ENCODE measurements at regions not wholly inside any gene's neighbourhood (a gene's known extent, or its start where the extent isn't known, plus 50 kb on each side); places are given as distances from the start of the nearest gene placed in this dataset.

- intact Hi-C loops (cut with micrococcal nuclease; ENCODE audit: unreplicated experiment): no loop called here
- TF ChIP-seq CTCF (conservative IDR thresholded peaks at IDR 0.05; ENCODE audit: low read depth, low read length) (no peak), EZH2 (IDR thresholded peaks at IDR 0.05; ENCODE audit: borderline replicate concordance, low read depth, low read length, poor library complexity, severe bottlenecking) (no peak)
- no TSS peak for BruUV-seq (replicated peaks)
- POLR2A ChIA-PET (ENCODE audit: low non-redundant PET): no interaction called here
- no peak overlapping the region for H3K27ac ChIP-seq (ENCODE audit: low read depth, low read length, poor library complexity, severe bottlenecking)
- CTCF ChIA-PET: no interaction called here
- no peaks in the 10 kb centered on the region for H3K4me1 ChIP-seq (ENCODE audit: insufficient read depth, low read length, poor library complexity, severe bottlenecking)
- no peak overlapping the region for H3K4me3 ChIP-seq (ENCODE audit: low read depth, low read length, poor library complexity, severe bottlenecking)
- no peaks in the 10 kb centered on the region for H3K27me3 ChIP-seq (replicated peaks; ENCODE audit: insufficient read depth, low read depth, low read length, poor library complexity)
- no peak for DNase-seq (ENCODE audit: low spot score)
- H3K36me3 ChIP-seq (ENCODE audit: insufficient read depth, low read length, poor library complexity, severe bottlenecking): no peaks in the 10 kb centered on the region
- no peaks in the 10 kb centered on the region for H3K9me3 ChIP-seq (ENCODE audit: low read depth, low read length, poor library complexity, severe bottlenecking)
These were observed 189.7 kb downstream of the TMEM26 start for GRCh38 chr10:61263518-61263917.

- TF ChIP-seq CTCF (conservative IDR thresholded peaks at IDR 0.05; ENCODE audit: low read depth, low read length) (no peak), EZH2 (IDR thresholded peaks at IDR 0.05; ENCODE audit: borderline replicate concordance, low read depth, low read length, poor library complexity, severe bottlenecking) (no peak)
- CTCF ChIA-PET: no interaction called here
- no peaks in the 10 kb centered on the region for H3K9me3 ChIP-seq (ENCODE audit: low read depth, low read length, poor library complexity, severe bottlenecking)
- intact Hi-C loops (cut with micrococcal nuclease; ENCODE audit: unreplicated experiment): no loop called here
- DNase-seq (ENCODE audit: low spot score): peak; percentile 15
- no TSS peak for BruUV-seq (replicated peaks)
- no peaks in the 10 kb centered on the region for H3K4me1 ChIP-seq (ENCODE audit: insufficient read depth, low read length, poor library complexity, severe bottlenecking)
- H3K27ac ChIP-seq (ENCODE audit: low read depth, low read length, poor library complexity, severe bottlenecking): no peak overlapping the region
- no peaks in the 10 kb centered on the region for H3K36me3 ChIP-seq (ENCODE audit: insufficient read depth, low read length, poor library complexity, severe bottlenecking)
- POLR2A ChIA-PET (ENCODE audit: low non-redundant PET): no interaction called here
- no peaks in the 10 kb centered on the region for H3K27me3 ChIP-seq (replicated peaks; ENCODE audit: insufficient read depth, low read depth, low read length, poor library complexity)
- no peak overlapping the region for H3K4me3 ChIP-seq (ENCODE audit: low read depth, low read length, poor library complexity, severe bottlenecking)
These were observed 190.5 kb downstream of the TMEM26 start for GRCh38 chr10:61262486-61263261.

- Histone ChIP-seq H3K36me3 (ENCODE audit: insufficient read depth, low read length, poor library complexity, severe bottlenecking) (no peaks in the 10 kb centered on the region), H3K9me3 (ENCODE audit: low read depth, low read length, poor library complexity, severe bottlenecking) (peaks cover 8% of the 10 kb centered on the region), H3K4me3 (ENCODE audit: low read depth, low read length, poor library complexity, severe bottlenecking) (no peak overlapping the region), H3K4me1 (ENCODE audit: insufficient read depth, low read length, poor library complexity, severe bottlenecking) (no peaks in the 10 kb centered on the region), H3K27ac (ENCODE audit: low read depth, low read length, poor library complexity, severe bottlenecking) (no peak overlapping the region), H3K27me3 (replicated peaks; ENCODE audit: insufficient read depth, low read depth, low read length, poor library complexity) (no peaks in the 10 kb centered on the region)
- no peak for DNase-seq (ENCODE audit: low spot score)
- ChIA-PET CTCF (no interaction called here), POLR2A (ENCODE audit: low non-redundant PET) (no interaction called here)
- TF ChIP-seq EZH2 (IDR thresholded peaks at IDR 0.05; ENCODE audit: borderline replicate concordance, low read depth, low read length, poor library complexity, severe bottlenecking) (no peak), CTCF (conservative IDR thresholded peaks at IDR 0.05; ENCODE audit: low read depth, low read length) (no peak)
- BruUV-seq (replicated peaks): no TSS peak
- intact Hi-C loops (cut with micrococcal nuclease; ENCODE audit: unreplicated experiment): no loop called here
These were observed 195.2 kb downstream of the TMEM26 start for GRCh38 chr10:61257956-61258496.
